ENCODE measurements at regions not wholly inside any gene's neighbourhood (a gene's known extent, or its start where the extent isn't known, plus 50 kb on each side); places are given as distances from the start of the nearest gene placed in this dataset.

DNA sequence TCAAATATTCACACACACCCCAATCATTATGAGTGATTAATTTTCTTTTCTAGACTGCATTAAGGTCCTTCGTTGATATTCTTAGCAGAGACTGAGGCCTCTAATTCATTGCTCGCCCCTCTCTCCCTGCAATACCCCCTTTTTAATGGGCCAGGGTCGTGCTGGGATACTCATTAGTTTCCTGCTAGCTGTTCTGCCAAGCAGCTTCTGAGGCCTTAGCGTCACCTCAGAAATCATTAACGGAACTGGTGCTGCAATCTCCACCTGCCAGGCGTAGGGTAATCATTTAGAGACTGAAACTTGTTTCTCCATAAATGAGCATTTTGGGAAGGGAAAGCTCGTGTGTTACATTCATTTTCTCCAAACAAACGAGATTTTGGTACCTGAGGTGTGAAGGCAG lies 1054.7 kb downstream of the GALC start:
- no peaks in the 10 kb centered on the region for H3K9me2 ChIP-seq (ENCODE audit: insufficient read depth, low read length)
- no peaks in the 10 kb centered on the region for H4K20me1 ChIP-seq (ENCODE audit: insufficient read depth)
- no peak overlapping the region for H3K27ac ChIP-seq (ENCODE audit: low read length)
- H3K27me3 ChIP-seq (ENCODE audit: insufficient read depth, low read depth, low read length) = no peaks in the 10 kb centered on the region
- no peak overlapping the region for H2AFZ ChIP-seq (ENCODE audit: low read depth, low read length)
- no peaks in the 10 kb centered on the region for H3F3A ChIP-seq (ENCODE audit: insufficient read depth, low read length, poor library complexity, severe bottlenecking)
- no peak overlapping the region for H3K4me3 ChIP-seq (ENCODE audit: low read length)
- no peak overlapping the region for H3K9ac ChIP-seq (ENCODE audit: low read length)
- no peaks in the 10 kb centered on the region for H3K9me3 ChIP-seq (ENCODE audit: low read length)
- no peak overlapping the region for H3K4me2 ChIP-seq (ENCODE audit: low read length)
- no peaks in the 10 kb centered on the region for H3K79me2 ChIP-seq (replicated peaks; ENCODE audit: insufficient read depth, low read length)
- TF ChIP-seq POLR2AphosphoS5 (IDR thresholded peaks at IDR 0.05) (no peak), RAD21 (conservative IDR thresholded peaks at IDR 0.05) (no peak), EZH2 (IDR thresholded peaks at IDR 0.05; ENCODE audit: borderline replicate concordance, insufficient read depth, low read length, poor library complexity, severe bottlenecking) (no peak), EP300 (conservative IDR thresholded peaks at IDR 0.05; ENCODE audit: poor library complexity, severe bottlenecking) (no peak)
- H3K36me3 ChIP-seq (ENCODE audit: insufficient read depth, low read length) = no peaks in the 10 kb centered on the region

DNA sequence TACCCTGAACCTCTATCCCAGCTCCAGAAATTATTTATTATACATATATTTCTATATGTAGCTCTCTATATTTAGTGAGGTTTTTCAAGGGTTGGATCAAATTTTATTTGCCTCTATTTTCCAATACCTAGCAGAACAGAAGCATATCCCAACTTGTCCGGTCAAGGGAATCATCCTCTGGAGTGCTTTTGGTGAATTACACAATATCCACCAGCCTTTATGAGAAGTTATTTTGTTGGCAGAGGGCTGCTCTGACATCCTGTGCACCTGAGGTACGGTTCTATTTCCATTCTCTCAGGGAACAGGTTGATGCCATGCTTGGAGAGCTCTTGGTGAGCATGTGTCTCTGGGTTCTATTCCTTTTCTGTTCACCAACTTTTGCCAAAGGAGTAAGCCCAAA lies 1056.4 kb downstream of the GALC start:
- Histone ChIP-seq H3K9ac (ENCODE audit: low read length) (no peak overlapping the region), H3K9me2 (ENCODE audit: insufficient read depth, low read length) (no peaks in the 10 kb centered on the region), H3K27me3 (ENCODE audit: insufficient read depth, low read depth, low read length) (no peaks in the 10 kb centered on the region), H3K27ac (ENCODE audit: low read length) (no peak overlapping the region), H3K36me3 (ENCODE audit: insufficient read depth, low read length) (no peaks in the 10 kb centered on the region), H3F3A (ENCODE audit: insufficient read depth, low read length, poor library complexity, severe bottlenecking) (no peaks in the 10 kb centered on the region), H3K9me3 (ENCODE audit: low read length) (no peaks in the 10 kb centered on the region), H2AFZ (ENCODE audit: low read depth, low read length) (no peak overlapping the region), H3K79me2 (replicated peaks; ENCODE audit: insufficient read depth, low read length) (no peaks in the 10 kb centered on the region), H3K4me2 (ENCODE audit: low read length) (no peak overlapping the region), H4K20me1 (ENCODE audit: insufficient read depth) (no peaks in the 10 kb centered on the region), H3K4me3 (ENCODE audit: low read length) (no peak overlapping the region)
- TF ChIP-seq, protein P1, sequence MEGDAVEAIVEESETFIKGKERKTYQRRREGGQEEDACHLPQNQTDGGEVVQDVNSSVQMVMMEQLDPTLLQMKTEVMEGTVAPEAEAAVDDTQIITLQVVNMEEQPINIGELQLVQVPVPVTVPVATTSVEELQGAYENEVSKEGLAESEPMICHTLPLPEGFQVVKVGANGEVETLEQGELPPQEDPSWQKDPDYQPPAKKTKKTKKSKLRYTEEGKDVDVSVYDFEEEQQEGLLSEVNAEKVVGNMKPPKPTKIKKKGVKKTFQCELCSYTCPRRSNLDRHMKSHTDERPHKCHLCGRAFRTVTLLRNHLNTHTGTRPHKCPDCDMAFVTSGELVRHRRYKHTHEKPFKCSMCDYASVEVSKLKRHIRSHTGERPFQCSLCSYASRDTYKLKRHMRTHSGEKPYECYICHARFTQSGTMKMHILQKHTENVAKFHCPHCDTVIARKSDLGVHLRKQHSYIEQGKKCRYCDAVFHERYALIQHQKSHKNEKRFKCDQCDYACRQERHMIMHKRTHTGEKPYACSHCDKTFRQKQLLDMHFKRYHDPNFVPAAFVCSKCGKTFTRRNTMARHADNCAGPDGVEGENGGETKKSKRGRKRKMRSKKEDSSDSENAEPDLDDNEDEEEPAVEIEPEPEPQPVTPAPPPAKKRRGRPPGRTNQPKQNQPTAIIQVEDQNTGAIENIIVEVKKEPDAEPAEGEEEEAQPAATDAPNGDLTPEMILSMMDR (IDR thresholded peaks at IDR 0.05; ENCODE audit: poor library complexity, severe bottlenecking) = no peak
- TF ChIP-seq POLR2AphosphoS5 (IDR thresholded peaks at IDR 0.05) (no peak), EZH2 (IDR thresholded peaks at IDR 0.05; ENCODE audit: borderline replicate concordance, insufficient read depth, low read length, poor library complexity, severe bottlenecking) (no peak)

- Histone ChIP-seq H3K36me3 (ENCODE audit: insufficient read depth, low read length) (no peaks in the 10 kb centered on the region), H3K4me3 (ENCODE audit: low read length) (no peak overlapping the region), H2AFZ (ENCODE audit: low read depth, low read length) (no peak overlapping the region), H3K27me3 (ENCODE audit: insufficient read depth, low read depth, low read length) (no peaks in the 10 kb centered on the region), H3K79me2 (replicated peaks; ENCODE audit: insufficient read depth, low read length) (no peaks in the 10 kb centered on the region), H4K20me1 (ENCODE audit: insufficient read depth) (no peaks in the 10 kb centered on the region), H3F3A (ENCODE audit: insufficient read depth, low read length, poor library complexity, severe bottlenecking) (no peaks in the 10 kb centered on the region), H3K4me2 (ENCODE audit: low read length) (no peak overlapping the region), H3K9me3 (ENCODE audit: low read length) (no peaks in the 10 kb centered on the region), H3K9ac (ENCODE audit: low read length) (no peak overlapping the region), H3K9me2 (ENCODE audit: insufficient read depth, low read length) (no peaks in the 10 kb centered on the region), H3K27ac (ENCODE audit: low read length) (no peak overlapping the region)
- TF ChIP-seq MXI1 (conservative IDR thresholded peaks at IDR 0.05; ENCODE audit: poor library complexity, severe bottlenecking) (no peak), REST (IDR thresholded peaks at IDR 0.05; ENCODE audit: borderline replicate concordance) (no peak), TAF1 (IDR thresholded peaks at IDR 0.05; ENCODE audit: low read depth) (no peak), EZH2 (IDR thresholded peaks at IDR 0.05; ENCODE audit: borderline replicate concordance, insufficient read depth, low read length, poor library complexity, severe bottlenecking) (no peak), SMC3 (conservative IDR thresholded peaks at IDR 0.05; ENCODE audit: poor library complexity) (no peak), POLR2AphosphoS5 (IDR thresholded peaks at IDR 0.05) (no peak), EP300 (conservative IDR thresholded peaks at IDR 0.05; ENCODE audit: poor library complexity, severe bottlenecking) (no peak), RAD21 (conservative IDR thresholded peaks at IDR 0.05) (no peak)
- TF ChIP-seq, protein P1 (IDR thresholded peaks at IDR 0.05; ENCODE audit: poor library complexity, severe bottlenecking) = no peak
These were observed 1057.6 kb downstream of the GALC start for GRCh38 chr14:86935241-86935885.
